ENCODE measurements at regions not wholly inside any gene's neighbourhood (a gene's known extent, or its start where the extent isn't known, plus 50 kb on each side); places are given as distances from the start of the nearest gene placed in this dataset.
"Not testable (repeated sequence)": the region's sequence is repeated elsewhere in the genome, so short reads cannot be mapped to it uniquely, and the experiment has no call there.

GRCh38 chr2:111448796-111449195 lies 328.1 kb downstream of the BCL2L11 start:
- not testable (repeated sequence) for DNase-seq (ENCODE audit: low spot score)

- DNase-seq (ENCODE audit: low spot score), result not testable (repeated sequence)
These were observed 329.8 kb downstream of the BCL2L11 start for GRCh38 chr2:111450526-111450925.

- not testable (repeated sequence) for DNase-seq (ENCODE audit: low spot score)
These were observed 331.0 kb downstream of the BCL2L11 start for GRCh38 chr2:111451692-111452199.

GRCh38 chr2:111452208-111452607 lies 331.5 kb downstream of the BCL2L11 start:
- not testable (repeated sequence) for DNase-seq (ENCODE audit: low spot score)

- DNase-seq (ENCODE audit: low spot score), result not testable (repeated sequence)
These were observed 332.6 kb downstream of the BCL2L11 start for GRCh38 chr2:111453308-111453707.

GRCh38 chr2:111453816-111454215 lies 333.1 kb downstream of the BCL2L11 start:
- not testable (repeated sequence) for DNase-seq (ENCODE audit: low spot score)

- not testable (repeated sequence) for DNase-seq (ENCODE audit: low spot score)
These were observed 333.7 kb downstream of the BCL2L11 start for GRCh38 chr2:111454404-111454803.

GRCh38 chr2:111455016-111456015 lies 334.6 kb downstream of the BCL2L11 start:
- not testable (repeated sequence) for DNase-seq (ENCODE audit: low spot score)

- DNase-seq (ENCODE audit: low spot score), result not testable (repeated sequence)
These were observed 336.5 kb downstream of the BCL2L11 start for GRCh38 chr2:111457191-111457590.

GRCh38 chr2:111460901-111461300 lies 340.2 kb downstream of the BCL2L11 start:
- DNase-seq (ENCODE audit: low spot score), result not testable (repeated sequence)

- not testable (repeated sequence) for DNase-seq (ENCODE audit: low spot score)
These were observed 341.1 kb downstream of the BCL2L11 start for GRCh38 chr2:111461831-111462230.

GRCh38 chr2:111462572-111462971 lies 341.9 kb downstream of the BCL2L11 start:
- DNase-seq (ENCODE audit: low spot score), result not testable (repeated sequence)

- not testable (repeated sequence) for DNase-seq (ENCODE audit: low spot score)
These were observed 342.6 kb downstream of the BCL2L11 start for GRCh38 chr2:111463238-111463848.

- DNase-seq (ENCODE audit: low spot score), result not testable (repeated sequence)
These were observed 343.2 kb downstream of the BCL2L11 start for GRCh38 chr2:111463956-111464355.

- not testable (repeated sequence) for DNase-seq (ENCODE audit: low spot score)
These were observed 343.7 kb downstream of the BCL2L11 start for GRCh38 chr2:111464367-111464766.

- DNase-seq (ENCODE audit: low spot score), result not testable (repeated sequence)
These were observed 344.8 kb downstream of the BCL2L11 start for GRCh38 chr2:111465521-111465920.

- DNase-seq (ENCODE audit: low spot score), result not testable (repeated sequence)
These were observed 346.0 kb downstream of the BCL2L11 start for GRCh38 chr2:111466744-111467143.

- DNase-seq (ENCODE audit: low spot score), result not testable (repeated sequence)
These were observed 350.2 kb downstream of the BCL2L11 start for GRCh38 chr2:111470924-111471323.

- DNase-seq (ENCODE audit: low spot score), result not testable (repeated sequence)
These were observed 351.2 kb downstream of the BCL2L11 start for GRCh38 chr2:111471791-111472530.

GRCh38 chr2:111472844-111473403 lies 352.2 kb downstream of the BCL2L11 start:
- not testable (repeated sequence) for DNase-seq (ENCODE audit: low spot score)

- not testable (repeated sequence) for DNase-seq (ENCODE audit: low spot score)
These were observed 352.8 kb downstream of the BCL2L11 start for GRCh38 chr2:111473522-111473921.
